Prostate gland (tissue), 2 donors: ENCODE measurements at regions not wholly inside any gene's neighbourhood (a gene's known extent, or its start where the extent isn't known, plus 50 kb on each side); places are given as distances from the start of the nearest gene placed in this dataset.

ENCODE experiments used
- DNase-seq: peaks from one replicate; pipeline ENCODE4 v3.0.0-alpha.2; 2019; ENCODE audit warnings: low spot score
- H3K27ac ChIP-seq, 2 donors: fragments of 200-600 bp; sonication (generic); 2 replicates each; pipeline ENCODE4 v1.5.1; 2017 to 2019
- H3K27me3 ChIP-seq: fragments of 200-600 bp; sonication (generic); replicated peaks from 2 replicates; pipeline ENCODE4 v1.5.1; 2019; ENCODE audit not compliant: insufficient read depth
- H3K36me3 ChIP-seq, 2 donors: fragments of 200-600 bp; sonication (generic); 1 replicate in 1 of 2; 2 replicates in 1 of 2; pipeline versions ENCODE4 v1.5.1 to v1.8.1; 2017 to 2019
- H3K4me1 ChIP-seq: fragments of 200-600 bp; sonication (generic); replicated peaks from 2 replicates; pipeline ENCODE4 v1.5.1; 2019
- H3K4me3 ChIP-seq, 2 donors: fragments of 200-600 bp; sonication (generic); 2 replicates each; pipeline ENCODE4 v1.5.1; 2017 to 2019
- H3K9me3 ChIP-seq: fragments of 200-600 bp; sonication (generic); 2 replicates; pipeline ENCODE4 v1.5.1; 2017
- CTCF ChIP-seq, 4 experiments: fragments of 200-600 bp in 2 of 4; fragments of 450-650 bp in 2 of 4; sonication (generic) in 2 of 4; IDR thresholded peaks; 1 replicate in 3 of 4; 2 replicates in 1 of 4; pipeline ENCODE4 v1.5.1; 2016 to 2019; ENCODE audit warnings: antibody characterized with exemption in 4 of 4, mild to moderate bottlenecking in 2 of 4, moderate library complexity in 2 of 4
- POLR2A ChIP-seq: fragments of 450-650 bp; IDR thresholded peaks from one replicate; pipeline ENCODE4 v1.6.1; 2016; ENCODE audit warnings: antibody characterized with exemption, mild to moderate bottlenecking
- POLR2AphosphoS5 ChIP-seq: sonication (generic); formaldehyde crosslinking; IDR thresholded peaks from one replicate; pipeline ENCODE4 v1.6.1; 2017; ENCODE audit warnings: antibody characterized with exemption
- WGBS: methylation state at CpG from one replicate; pipeline ENCODE4 v1.1.5; 2018; 5-methylcytosine and 5-hydroxymethylcytosine counted together
- intact Hi-C: fragments of 100-400 bp; cut with DNase I; formaldehyde crosslinking; loops from one replicate; pipeline ENCODE4 v1.14.2; 2022

- no peak overlapping the region for H3K4me3 ChIP-seq
- TF ChIP-seq POLR2A (no peak), POLR2AphosphoS5 (no peak), CTCF (IDR thresholded peaks at IDR 0.05) (no peak)
- DNase-seq = no peak
- intact Hi-C loops = loop anchor here (5.0 kb wide), 2 partner anchors 293 to 378 kb away; partner anchors contain the start of gene RBPJ
- WGBS = 85% methylated on average over 18 of the region's 18 CpGs
- H3K27me3 ChIP-seq = no peaks in the 10 kb centered on the region
- no peak overlapping the region for H3K27ac ChIP-seq
- no peaks in the 10 kb centered on the region for H3K36me3 ChIP-seq
- no peaks in the 10 kb centered on the region for H3K4me1 ChIP-seq
- H3K9me3 ChIP-seq = no peaks in the 10 kb centered on the region
Observed at GRCh38 chr4:26029568-26030131, 115.6 kb downstream of the SMIM20 start.

GRCh38 chr4:26030260-26030667 lies 116.2 kb downstream of the SMIM20 start:
- H3K4me3 ChIP-seq = no peak overlapping the region
- TF ChIP-seq POLR2AphosphoS5 (no peak), POLR2A (no peak), CTCF (IDR thresholded peaks at IDR 0.05) (no peak)
- H3K9me3 ChIP-seq = no peaks in the 10 kb centered on the region
- no peaks in the 10 kb centered on the region for H3K27me3 ChIP-seq
- intact Hi-C loops = loop anchor here (5.0 kb wide), 1 partner anchor 377 kb away; no protein-coding TSS in a partner anchor
- 82% methylated on average over 5 of the region's 5 CpGs for WGBS
- DNase-seq = no peak
- no peak overlapping the region for H3K27ac ChIP-seq
- no peaks in the 10 kb centered on the region for H3K4me1 ChIP-seq
- H3K36me3 ChIP-seq = no peaks in the 10 kb centered on the region

GRCh38 chr4:26030780-26031179 lies 116.8 kb downstream of the SMIM20 start:
- intact Hi-C loops = loop anchor here (5.0 kb wide), 1 partner anchor 377 kb away; no protein-coding TSS in a partner anchor
- DNase-seq = no peak
- WGBS = 89% methylated on average over 8 of the region's 8 CpGs
- H3K4me3 ChIP-seq = no peak overlapping the region
- H3K9me3 ChIP-seq = no peaks in the 10 kb centered on the region
- no peaks in the 10 kb centered on the region for H3K4me1 ChIP-seq
- H3K27me3 ChIP-seq = no peaks in the 10 kb centered on the region
- TF ChIP-seq CTCF (IDR thresholded peaks at IDR 0.05) = no peak
- TF ChIP-seq POLR2AphosphoS5 = no peak
- no peak for TF ChIP-seq POLR2A
- H3K27ac ChIP-seq = no peak overlapping the region
- H3K36me3 ChIP-seq = no peaks in the 10 kb centered on the region

DNA sequence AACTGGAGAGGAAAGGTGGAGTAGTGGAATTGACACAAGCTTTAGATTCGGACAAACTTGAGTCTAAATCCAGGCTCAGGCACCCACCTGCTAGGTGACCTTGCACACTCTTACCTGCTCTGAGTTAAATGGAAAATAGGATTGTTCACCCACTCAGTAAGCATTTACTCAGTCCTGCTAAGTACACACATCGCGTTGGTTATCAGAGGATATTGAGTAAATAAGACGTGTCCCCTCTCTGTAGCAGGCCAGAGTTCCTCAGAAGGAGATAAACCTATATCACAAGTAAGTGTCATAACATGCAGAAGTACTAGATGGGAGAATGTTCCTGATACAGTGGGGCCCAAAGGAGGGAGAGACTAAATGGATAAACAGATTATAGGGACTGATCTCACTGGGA lies 117.7 kb downstream of the SMIM20 start:
- Histone ChIP-seq H3K9me3 (no peaks in the 10 kb centered on the region), H3K27ac (no peak overlapping the region), H3K4me1 (no peaks in the 10 kb centered on the region), H3K27me3 (no peaks in the 10 kb centered on the region), H3K36me3 (no peaks in the 10 kb centered on the region), H3K4me3 (no peak overlapping the region)
- no peak for TF ChIP-seq CTCF (IDR thresholded peaks at IDR 0.05)
- no peak for TF ChIP-seq POLR2A
- TF ChIP-seq POLR2AphosphoS5 = no peak
- WGBS = 72% methylated on average over 4 of the region's 4 CpGs
- intact Hi-C loops = loop anchor here (5.0 kb wide), 1 partner anchor 376 kb away; no protein-coding TSS in a partner anchor
- DNase-seq = no peak

DNA sequence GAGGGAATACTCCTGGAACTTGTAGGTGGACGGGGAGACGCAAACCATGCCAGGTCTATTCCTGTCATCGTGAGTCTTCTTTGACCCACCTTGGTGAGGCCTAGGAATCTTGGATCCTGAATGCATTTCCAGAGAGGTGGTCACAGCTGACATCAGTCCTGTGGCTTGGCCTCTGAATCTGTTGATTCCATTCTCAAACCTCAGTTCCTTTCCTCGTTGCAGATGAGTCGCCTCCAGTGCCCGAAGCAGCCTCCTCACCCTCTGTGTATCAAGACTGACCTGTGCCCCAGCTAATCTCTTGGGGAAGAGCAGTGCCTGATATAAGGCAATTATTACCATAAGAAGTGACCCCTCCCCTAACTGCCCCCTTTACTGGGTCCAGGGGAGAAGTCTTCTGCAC lies 118.1 kb downstream of the SMIM20 start:
- intact Hi-C loops = loop anchor here (5.0 kb wide), 1 partner anchor 375 kb away; no protein-coding TSS in a partner anchor
- no peak overlapping the region for H3K4me3 ChIP-seq

More for the DNA sequence above, 118.1 kb downstream of the SMIM20 start:
- Histone ChIP-seq H3K9me3 (no peaks in the 10 kb centered on the region), H3K27ac (no peak overlapping the region), H3K4me1 (no peaks in the 10 kb centered on the region), H3K27me3 (no peaks in the 10 kb centered on the region), H3K36me3 (no peaks in the 10 kb centered on the region)
- TF ChIP-seq CTCF (IDR thresholded peaks at IDR 0.05) (no peak), POLR2A (no peak), POLR2AphosphoS5 (no peak)
- no peak for DNase-seq
- 89% methylated on average over 6 of the region's 6 CpGs for WGBS
